Psoas muscle (tissue), 7 donors: ENCODE measurements at regions not wholly inside any gene's neighbourhood (a gene's known extent, or its start where the extent isn't known, plus 50 kb on each side); places are given as distances from the start of the nearest gene placed in this dataset.

Experiments
- ATAC-seq, 4 donors: fragments of 200-7000 bp; cut with Tn5 transposase; one replicate each; pipeline ENCODE4 v1.9.1; 2020; ENCODE audit warnings: moderate library complexity in 3 of 4, mild to moderate bottlenecking in 2 of 4
- DNase-seq, 2 donors: peaks; one replicate each; pipeline ENCODE4 v3.0.0-alpha.2; 2020
- H3K27ac ChIP-seq: fragments of 200-600 bp; one replicate; pipeline ENCODE4 v1.8.0; 2022
- H3K27me3 ChIP-seq, 3 donors: fragments of 200-600 bp in 1 of 3; one replicate each; pipeline versions ENCODE4 v1.6.1 to v1.8.0; 2013 to 2022; ENCODE audit warnings: low read length in 2 of 3, mild to moderate bottlenecking in 2 of 3, moderate library complexity in 1 of 3; ENCODE audit not compliant: insufficient read depth in 3 of 3
- H3K36me3 ChIP-seq, 2 donors: fragments of 200-600 bp in 1 of 2; one replicate each; pipeline versions ENCODE4 v1.6.1 to v1.8.0; 2013 to 2022; ENCODE audit warnings: low read depth in 1 of 2, mild to moderate bottlenecking in 1 of 2, moderate library complexity in 1 of 2; ENCODE audit not compliant: insufficient read depth in 1 of 2
- H3K4me1 ChIP-seq: fragments of 200-600 bp; one replicate; pipeline ENCODE4 v1.8.0; 2022
- H3K4me3 ChIP-seq: fragments of 200-600 bp; one replicate; pipeline ENCODE4 v1.8.0; 2022; ENCODE audit warnings: mild to moderate bottlenecking
- H3K9me3 ChIP-seq: fragments of 200-600 bp; one replicate; pipeline ENCODE4 v1.8.0; 2022
- CTCF ChIP-seq: fragments of 200-600 bp; IDR thresholded peaks from one replicate; pipeline ENCODE4 v1.8.0; 2022; ENCODE audit warnings: antibody characterized with exemption
- WGBS, 3 donors: extraction: QIAGEN DNeasy Blood & Tissue Kit; methylation state at CpG; one replicate each; pipeline versions ENCODE4 v1.1.6 to v1.1.7; 2013; 5-methylcytosine and 5-hydroxymethylcytosine counted together
- intact Hi-C, 2 donors: fragments of 100-400 bp; cut with DNase I; formaldehyde crosslinking; loops; one replicate each; pipeline versions ENCODE4 v1.11.0 to v1.14.2; 2022
- donor health status: healthy with polysubstance abuse.
- donor health status: DM: no; HTN: no; CAD: no; lungs with moderate emphysema.
- donor health status: Bipolar disorder and iron deficiency.
- donor health status: healthy.
- donor health status: DM: yes; HTN: yes; CAD: no.
- donor health status: DM: no; HTN: no; CAD: no.
- donor health status: DM: yes; HTN: yes; CAD: no.

DNA sequence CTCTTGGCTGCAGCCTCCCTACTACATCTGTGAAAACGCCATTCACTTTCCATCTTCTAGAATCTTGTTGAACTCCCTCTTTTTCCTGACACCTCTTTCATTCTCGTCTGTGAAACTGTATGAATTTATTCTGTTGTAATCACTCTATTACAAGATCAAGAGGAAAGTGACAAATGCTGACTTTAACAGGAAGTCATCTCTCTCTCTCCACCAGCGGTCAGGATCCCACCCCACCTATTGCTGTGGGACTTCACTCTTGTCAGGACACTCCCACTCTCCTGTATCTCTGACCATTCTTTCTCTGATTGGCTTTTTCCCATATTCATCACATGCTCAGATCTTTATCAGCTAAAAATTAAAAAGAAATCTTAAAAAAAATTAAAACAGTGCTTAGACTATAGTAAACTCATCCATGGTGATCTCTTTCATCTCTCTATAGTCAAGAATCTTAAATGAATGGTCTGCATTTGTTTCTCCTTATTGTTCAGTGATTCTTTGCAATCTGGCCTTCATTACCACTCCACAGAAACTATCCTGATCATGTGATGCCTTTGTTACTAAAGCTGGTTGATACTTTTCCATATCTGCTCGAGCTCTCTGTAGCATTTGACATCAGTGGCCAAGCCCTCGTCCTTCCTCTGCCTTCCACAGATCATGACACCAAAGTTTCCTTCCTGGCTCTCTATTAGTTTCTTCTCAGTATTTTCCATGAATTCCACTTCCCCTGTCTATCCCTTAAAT, 113.6 kb downstream of the UCHL5 start:
- Histone ChIP-seq H3K36me3 (no peaks in the 10 kb centered on the region), H3K4me1 (no peaks in the 10 kb centered on the region), H3K27ac (no peak overlapping the region), H3K27me3 (no peaks in the 10 kb centered on the region), H3K4me3 (no peak overlapping the region), H3K9me3 (no peaks in the 10 kb centered on the region)
- no peak for DNase-seq
- intact Hi-C loops: no loop called here
- WGBS, 3 donors: 72 to 78% (median 78%) methylated on average over 5 of the region's 5 CpGs
- no peak for TF ChIP-seq CTCF
- no peak for ATAC-seq

DNA sequence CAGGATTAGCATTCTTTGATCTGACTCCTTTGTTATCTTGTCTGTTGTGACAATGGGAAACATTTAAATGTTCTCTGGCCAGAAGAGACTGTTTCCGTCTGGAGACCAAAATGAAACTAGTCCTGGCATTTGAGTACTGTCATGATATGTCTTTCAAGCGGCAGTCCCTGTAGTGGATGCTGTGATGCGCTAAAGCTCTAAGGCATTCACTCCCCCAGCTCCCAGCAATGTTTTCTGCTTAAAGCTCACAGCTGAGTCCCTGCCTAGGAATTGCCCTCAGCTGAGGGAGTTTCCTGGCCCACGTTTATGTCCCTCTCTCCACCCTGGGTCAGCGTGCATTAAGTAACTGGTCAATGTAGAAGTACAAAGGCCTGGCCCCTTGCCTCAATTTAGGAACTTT, 109.4 kb downstream of the UCHL5 start:
- Histone ChIP-seq H3K36me3 (no peaks in the 10 kb centered on the region), H3K4me1 (no peaks in the 10 kb centered on the region), H3K27ac (no peak overlapping the region), H3K4me3 (no peak overlapping the region), H3K9me3 (no peaks in the 10 kb centered on the region), H3K27me3 (no peaks in the 10 kb centered on the region)
- no peak for ATAC-seq
- no peak for DNase-seq
- intact Hi-C loops: no loop called here
- no peak for TF ChIP-seq CTCF
- 85 to 89% (median 88%) methylated on average over 5 of the region's 5 CpGs for WGBS, 3 donors

- no peak overlapping the region for H3K27ac ChIP-seq
- ATAC-seq: no peak
Measured at GRCh38 chr1:192950926-192951325, 108.2 kb downstream of the UCHL5 start.

DNA sequence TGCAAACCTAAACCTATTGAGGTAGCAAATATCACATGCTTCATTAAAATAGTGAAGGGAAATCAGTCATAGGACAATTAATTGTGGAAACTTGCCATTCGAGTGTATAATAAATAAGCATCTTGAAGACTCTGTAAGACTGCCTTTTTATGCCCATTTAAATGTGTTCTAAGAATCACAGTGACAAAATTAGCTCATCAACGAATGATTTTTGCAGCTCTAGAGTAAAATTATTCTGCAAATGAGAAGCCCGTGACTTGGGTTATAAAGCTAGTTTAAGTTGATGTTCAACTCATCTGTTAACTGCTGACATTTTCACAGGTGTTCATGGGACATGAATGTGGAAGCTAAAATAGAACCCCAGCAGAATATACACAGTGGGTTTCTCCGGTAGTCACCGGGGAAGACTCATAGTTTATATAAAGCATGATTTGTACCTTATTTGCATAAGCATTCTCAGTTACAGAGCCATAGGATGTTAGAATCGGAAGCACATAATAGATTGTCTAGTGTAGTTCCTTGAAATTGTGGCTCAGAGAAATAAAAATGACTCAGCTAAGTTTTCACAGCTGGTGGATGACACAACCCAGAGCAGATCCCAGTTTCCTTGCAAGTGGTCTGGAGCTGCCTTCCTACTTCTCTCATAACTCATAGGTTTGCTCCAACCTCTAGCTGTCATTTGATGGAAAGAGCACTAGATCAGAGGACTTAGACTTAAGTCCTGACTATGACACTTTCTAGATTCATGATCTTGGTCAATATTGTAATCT, 107.3 kb downstream of the UCHL5 start:
- H3K27me3 ChIP-seq: no peaks in the 10 kb centered on the region
- DNase-seq (no peak), ATAC-seq (peak in 2 of 4 donors; percentile 20 to 48)
- intact Hi-C loops: no loop called here
- TF ChIP-seq CTCF: no peak
- H3K36me3 ChIP-seq: no peaks in the 10 kb centered on the region
- 71 to 73% (median 72%) methylated on average over 6 of the region's 6 CpGs for WGBS, 3 donors
- no peak overlapping the region for H3K4me3 ChIP-seq
- H3K27ac ChIP-seq: no peak overlapping the region
- no peaks in the 10 kb centered on the region for H3K4me1 ChIP-seq
- H3K9me3 ChIP-seq: no peaks in the 10 kb centered on the region

More at GRCh38 chr1:192950926-192951325, 108.2 kb downstream of the UCHL5 start:
- Histone ChIP-seq H3K9me3 (no peaks in the 10 kb centered on the region), H3K27me3 (no peaks in the 10 kb centered on the region), H3K4me3 (no peak overlapping the region), H3K36me3 (no peaks in the 10 kb centered on the region), H3K4me1 (no peaks in the 10 kb centered on the region)
- intact Hi-C loops: no loop called here
- no peak for DNase-seq
- WGBS, 3 donors: 70 to 86% (median 81%) methylated on average over 3 of the region's 3 CpGs
- no peak for TF ChIP-seq CTCF
